Activated T-cell treated with anti-CD3 and anti-CD28 coated beads, Interleukin-2, amount 50 U/mL, for 1 hour (primary cell): ENCODE measurements at regions not wholly inside any gene's neighbourhood (a gene's known extent, or its start where the extent isn't known, plus 50 kb on each side); places are given as distances from the start of the nearest gene placed in this dataset.
"Not testable (repeated sequence)": the region's sequence is repeated elsewhere in the genome, so short reads cannot be mapped to it uniquely, and the experiment has no call there.

ENCODE experiments used
- DNase-seq: peaks from one replicate; pipeline ENCODE4 v3.0.0-alpha.2; 2020

DNA sequence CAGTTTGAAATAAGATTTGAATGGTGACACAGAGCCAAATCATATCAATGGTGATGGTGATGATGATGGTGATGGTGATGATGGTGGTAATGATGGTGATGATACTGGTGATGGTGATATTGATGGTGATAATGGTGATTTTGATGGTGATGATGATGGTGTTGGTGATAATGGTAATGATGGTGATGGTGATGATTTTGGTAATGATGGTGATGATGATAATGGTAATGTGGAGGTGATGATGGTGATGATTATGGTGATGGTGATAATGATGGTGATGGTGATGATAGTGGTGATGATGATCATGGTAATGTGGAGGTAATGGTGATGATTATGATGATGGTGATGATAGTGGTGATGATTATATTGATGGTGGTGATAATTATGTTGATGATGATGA, 311.9 kb upstream of the SFSWAP start:
- no peak for DNase-seq

DNA sequence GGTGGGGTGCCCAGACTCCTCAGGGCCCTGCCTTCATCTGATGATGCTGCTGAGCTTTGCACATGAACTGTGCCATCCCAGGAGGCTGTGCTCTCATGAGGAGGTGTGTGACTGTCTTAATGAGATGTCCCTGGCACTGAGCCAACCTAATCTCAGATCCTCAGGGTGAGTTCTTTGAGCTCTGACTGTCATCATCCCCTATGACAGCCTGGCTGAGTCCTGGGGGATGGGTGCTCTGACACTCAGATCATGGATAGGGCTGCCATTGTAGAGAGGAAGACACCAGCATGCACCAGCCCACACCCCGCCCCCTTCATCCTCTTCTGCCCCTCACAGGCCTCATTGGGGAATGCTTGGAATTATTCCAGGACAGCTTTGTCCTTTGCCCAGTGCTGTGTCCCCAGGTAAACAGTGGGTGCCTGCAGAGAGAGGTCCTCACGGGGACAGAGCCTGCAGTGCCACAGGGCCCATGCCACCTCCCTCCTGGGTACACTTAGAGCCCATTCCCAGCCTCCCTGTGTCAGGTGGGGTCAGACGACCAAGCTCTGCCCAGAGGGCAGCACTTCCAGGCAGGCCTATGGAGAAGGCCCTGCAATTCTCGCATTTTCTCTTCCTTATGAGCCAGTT, 310.1 kb upstream of the SFSWAP start:
- not testable (repeated sequence) for DNase-seq

DNA sequence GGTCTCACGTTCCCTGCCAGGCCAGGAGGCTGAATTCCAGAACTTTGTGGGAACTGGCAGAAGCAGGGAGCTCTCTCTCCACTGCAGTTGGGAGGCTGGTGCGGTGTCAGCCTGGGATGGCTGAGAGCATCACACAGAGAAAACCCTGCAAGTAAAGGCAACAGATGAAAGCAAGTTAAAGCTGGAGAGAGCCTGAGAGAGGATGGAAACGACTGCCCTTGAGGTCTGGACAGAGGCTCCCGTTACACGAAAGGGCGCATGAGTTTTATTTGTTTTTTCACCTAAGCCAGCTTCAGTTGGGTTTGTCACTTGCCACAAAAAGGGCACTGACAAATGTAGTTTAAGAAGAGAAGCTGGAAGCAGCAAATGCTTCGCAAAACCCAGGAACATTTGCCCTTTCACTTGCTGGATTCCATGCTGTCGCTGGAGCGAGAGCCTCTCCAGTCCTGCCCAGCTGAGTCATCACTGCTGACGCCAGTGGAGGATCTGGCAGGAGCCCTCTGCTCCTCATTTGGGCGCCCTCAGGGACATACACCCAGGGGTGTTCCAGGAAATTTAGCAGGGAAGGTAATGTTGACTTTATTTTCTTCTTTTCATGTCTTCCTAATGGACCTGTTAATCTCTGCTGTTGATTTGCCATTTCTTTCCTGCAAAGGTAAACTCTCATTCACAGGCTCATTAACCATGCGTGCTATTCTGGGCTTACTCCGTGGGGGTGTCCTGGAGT, 308.8 kb upstream of the SFSWAP start:
- not testable (repeated sequence) for DNase-seq

DNA sequence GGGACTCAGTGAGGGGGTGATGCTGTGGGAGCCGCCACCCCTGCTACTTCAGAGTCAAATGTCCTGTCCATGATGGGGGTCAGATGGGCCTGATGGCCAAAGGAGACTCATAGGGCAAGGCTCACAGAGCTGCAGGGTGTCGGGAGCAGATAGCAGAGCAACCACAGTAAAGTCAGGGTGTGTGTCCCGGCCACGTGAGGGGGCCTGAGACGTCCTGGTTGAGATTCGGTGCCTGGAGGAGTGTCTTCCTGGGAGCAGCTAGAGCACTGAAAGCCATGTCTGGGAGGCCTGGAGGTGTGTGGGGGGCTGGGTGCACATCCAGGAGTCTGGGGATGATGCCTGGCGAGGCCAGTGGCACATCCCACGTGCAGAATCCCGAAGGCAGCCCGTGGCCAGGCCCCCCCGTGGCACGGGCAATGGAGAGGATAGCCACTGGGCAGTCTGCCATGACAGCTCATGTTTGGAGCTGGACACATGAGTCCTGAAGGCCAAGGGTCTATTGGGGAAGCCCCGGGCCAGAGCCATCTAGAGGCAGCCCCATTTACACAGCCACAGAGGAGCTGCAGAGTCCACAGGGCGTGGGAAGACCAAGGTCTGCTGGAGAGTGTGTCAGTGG, 308.0 kb upstream of the SFSWAP start:
- no peak for DNase-seq

DNA sequence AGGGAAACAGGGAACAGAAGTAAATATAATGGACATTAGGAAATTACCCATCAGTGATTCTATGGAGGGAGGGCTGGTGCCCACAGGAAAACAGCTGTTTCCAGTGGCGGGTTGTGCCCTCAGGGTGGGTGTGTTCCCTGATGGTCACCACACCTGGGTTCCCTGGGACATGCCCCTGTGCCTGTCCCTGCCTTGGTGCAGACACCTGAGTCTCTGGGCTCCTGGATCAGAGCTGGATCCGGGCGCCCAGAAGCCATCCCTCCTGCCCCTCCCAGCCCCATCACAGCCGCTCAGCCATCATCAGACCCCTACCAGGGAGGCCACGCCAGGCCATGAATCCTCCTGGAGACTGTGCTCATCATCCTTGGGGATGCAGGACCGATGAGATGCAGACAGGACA, 307.2 kb upstream of the SFSWAP start:
- no peak for DNase-seq

DNA sequence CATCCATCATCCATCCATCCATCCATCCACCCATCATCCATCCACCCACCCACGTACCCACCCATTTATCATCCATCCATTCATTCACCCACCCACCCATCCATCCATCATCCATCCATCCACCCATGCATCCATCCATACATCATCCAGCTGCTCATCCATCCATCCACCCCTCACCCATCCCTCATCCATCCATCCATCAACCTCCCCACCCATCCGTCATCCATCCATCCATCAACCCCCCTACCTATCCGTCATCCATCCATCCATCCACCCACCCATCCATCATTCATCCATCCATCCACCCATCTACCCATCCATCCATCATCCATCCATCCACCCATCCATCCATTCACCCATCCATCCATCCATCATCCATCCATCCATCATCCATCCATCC, 306.2 kb upstream of the SFSWAP start:
- no peak for DNase-seq

DNA sequence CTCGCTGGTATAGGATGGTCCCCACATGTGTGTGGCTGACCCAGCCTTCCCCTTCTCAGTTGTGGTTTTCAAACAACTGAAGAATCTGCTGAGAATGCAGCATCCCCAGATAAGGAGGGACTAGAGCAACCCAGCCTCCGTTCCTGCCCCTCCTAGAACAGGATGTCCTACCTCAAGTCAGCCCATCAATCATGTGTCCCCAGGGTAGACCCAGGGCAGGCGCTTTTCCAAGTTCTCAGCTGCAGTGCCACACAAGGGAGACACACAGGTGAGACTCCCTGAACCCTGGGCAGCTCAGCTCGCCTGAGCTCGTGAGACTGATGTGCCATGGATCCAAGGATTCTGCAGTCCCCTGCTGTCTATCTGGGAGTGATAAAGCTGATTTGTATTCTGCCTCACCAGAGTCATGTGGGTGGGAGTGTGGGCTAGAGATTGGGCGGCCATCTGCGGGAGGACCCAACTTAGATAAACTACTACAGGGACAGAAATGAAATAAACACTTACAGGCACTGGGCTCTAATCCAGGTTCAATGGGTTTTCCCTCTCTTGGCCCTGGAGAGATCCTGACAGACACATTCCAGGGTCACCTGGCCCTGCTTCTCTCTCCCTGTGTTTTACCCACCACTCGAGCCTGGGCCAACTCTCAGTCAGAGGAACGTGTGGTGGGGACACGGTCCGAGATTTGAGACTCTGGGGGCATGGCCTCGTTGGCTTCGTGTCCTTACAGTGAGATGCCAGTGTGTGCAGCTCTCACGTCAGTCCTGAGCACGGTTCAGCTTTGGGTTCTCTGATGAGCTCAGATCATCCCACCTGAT, 303.5 kb upstream of the SFSWAP start:
- DNase-seq, result no peak

DNA sequence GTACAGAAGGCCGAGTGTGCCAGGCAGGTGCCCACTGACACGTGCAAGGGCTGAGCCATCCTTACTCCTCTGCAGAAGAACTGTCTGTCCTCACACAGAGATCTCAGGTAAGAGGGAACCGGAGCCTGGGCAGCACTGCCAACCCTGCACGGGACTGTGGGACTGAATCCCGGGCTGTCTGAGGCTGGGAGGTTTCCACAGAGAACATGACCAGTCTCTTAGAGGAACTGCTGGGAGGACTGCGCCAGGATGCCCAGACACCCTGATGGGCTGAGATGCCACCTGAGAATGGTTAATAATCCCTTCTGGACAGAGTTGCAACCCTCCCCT, 302.9 kb upstream of the SFSWAP start:
- DNase-seq, result no peak

DNA sequence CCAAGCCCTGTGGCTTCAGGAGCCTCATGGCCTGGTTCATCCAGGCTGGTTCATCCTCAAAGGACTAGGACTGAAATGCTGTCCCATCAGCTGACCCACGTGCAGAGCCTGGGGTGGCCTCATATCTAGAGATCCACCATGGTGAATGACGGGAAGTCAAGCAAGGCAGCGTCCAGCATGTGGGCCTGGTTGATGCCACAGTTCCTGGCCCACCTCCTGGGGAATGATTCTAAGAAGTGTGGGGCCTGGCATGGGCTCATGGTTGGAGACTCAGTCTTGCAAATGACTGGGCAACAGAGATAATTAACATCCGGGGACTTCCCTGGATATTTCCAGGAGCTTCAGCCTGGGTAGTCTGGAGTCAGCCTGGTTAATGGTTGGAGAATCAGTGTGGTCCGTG, 302.4 kb upstream of the SFSWAP start:
- no peak for DNase-seq

DNA sequence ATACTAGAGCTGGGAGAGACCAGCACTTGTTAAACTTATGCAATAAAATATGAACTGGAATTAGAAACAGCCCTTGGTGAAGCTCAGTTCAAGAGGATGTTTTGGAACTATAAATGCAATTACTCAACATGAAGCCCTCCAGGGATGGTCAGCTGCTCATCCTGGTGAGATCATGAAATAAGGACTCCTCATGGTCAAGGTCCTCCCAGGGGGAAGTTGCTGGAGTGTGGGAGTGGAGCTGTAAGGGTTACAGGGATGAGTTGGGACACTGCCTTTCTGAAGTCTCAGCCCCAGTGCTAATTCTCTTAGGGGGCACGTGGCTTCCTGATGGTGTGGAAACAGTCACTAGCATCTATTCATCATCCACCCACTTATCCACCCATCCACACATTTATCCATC, 301.7 kb upstream of the SFSWAP start:
- DNase-seq, result no peak

DNA sequence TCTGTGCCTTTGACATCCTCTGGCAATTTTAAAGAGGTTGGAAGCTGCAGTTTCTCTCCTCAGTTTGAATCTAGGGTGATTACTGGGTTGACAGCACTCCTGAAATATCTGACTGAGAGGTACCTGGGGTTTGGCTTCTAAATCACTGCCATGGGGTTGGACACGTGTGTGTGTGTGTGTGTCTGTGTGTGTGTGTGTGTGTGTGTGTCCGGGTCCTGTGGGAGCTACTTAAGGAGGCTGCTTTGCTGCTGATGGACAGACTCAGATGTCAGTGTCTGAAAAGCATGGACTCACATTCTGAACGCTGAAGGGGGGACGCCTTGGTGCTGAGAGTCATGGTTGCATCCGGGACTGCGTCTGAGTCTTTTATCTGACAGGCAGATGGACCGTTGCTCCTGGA, 299.1 kb upstream of the SFSWAP start:
- not testable (repeated sequence) for DNase-seq

DNA sequence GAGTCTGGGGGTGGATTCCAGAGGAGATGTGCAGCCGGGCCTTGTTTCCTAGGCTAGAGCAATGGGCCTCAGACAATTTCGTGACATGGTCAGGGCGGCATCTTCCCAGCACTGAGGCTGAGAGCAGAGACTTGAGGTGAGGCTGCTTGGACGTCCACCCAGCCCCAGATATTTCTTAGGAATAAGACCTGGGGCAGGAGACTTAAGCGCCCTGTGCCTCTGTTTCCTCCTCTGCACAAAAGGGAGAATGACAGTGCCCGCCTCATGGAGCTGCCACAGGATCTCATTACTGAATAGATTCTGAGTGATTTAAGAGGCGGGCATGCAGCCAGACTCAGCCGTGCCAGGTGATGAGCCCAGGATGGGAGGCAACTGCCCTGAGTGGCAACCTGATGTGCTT, 297.9 kb upstream of the SFSWAP start:
- DNase-seq, result no peak

DNA sequence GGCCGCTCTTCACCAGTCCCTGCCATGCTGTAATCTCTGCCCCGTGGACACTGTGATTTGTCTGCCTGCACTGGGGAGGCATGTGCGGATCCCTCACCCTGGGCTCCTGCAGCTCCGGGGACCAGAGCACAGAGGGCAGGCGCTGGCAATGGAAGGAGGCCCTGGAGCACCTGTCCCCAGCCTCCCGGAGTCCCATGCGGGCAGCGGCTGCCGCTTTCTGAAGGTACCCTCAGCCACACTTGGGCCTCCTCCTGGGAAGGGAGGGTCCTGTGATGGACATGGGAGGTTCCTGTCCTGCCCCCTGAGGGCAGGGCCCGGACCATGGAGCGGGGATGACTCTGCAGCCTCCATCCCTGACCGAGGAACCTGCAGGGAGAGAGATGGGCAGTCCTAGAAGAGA, 297.4 kb upstream of the SFSWAP start:
- no peak for DNase-seq

DNA sequence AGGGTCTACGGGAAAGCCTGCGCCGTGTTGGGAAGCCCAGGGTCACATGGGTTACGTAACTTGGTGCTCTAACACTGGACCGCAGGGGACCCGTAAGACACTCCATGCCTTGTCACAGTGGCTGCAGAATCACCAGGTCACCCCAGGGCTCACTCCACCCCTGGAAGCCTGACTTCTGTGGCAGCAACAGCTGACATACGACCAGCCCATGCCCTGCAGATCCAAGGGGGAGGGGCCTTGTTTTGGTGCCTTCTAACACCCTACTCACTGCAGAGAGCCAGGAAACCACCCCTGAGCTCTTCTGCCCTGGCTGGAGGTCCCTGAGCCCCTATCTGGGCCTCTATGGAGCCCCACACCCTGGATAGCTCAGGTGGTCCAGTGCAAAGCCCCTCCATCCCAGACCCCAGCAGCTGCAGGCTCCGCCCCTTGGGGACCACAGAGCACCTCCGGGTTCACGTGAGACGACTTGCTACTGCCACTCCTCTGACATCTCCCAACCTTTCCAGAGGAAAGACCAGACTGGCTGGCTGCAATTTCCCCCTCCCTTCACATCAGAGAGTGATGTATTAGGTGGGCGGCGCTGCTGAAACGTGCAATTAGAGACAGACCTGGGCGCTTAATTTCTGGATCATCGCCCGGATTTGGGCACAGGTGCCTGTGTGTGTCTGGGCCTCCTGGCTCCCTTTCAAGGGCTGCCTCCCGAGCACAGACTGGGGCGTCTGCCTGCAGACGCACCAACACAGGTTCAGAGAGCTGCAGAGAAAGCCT, 296.6 kb upstream of the SFSWAP start:
- DNase-seq, result not testable (repeated sequence)

DNA sequence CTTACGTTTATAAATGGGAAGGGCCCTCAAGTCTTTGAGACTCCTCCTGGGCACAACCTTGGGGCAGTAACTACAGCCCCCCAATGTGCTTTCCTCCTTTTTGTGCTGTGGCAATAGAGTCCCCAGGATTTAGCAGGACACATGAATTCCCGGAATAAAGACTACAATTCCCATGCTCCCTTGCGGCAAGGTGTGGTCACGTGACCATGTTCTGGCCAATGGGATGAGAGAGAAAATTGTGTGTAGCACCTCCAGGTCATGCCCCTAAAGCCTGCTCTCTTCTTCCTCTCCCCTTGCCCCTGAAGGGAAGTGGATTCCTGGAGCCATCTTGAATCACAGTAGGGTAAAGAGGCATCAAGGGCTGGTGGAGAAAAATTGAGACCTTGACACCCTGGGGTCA, 295.1 kb upstream of the SFSWAP start:
- DNase-seq, result no peak

DNA sequence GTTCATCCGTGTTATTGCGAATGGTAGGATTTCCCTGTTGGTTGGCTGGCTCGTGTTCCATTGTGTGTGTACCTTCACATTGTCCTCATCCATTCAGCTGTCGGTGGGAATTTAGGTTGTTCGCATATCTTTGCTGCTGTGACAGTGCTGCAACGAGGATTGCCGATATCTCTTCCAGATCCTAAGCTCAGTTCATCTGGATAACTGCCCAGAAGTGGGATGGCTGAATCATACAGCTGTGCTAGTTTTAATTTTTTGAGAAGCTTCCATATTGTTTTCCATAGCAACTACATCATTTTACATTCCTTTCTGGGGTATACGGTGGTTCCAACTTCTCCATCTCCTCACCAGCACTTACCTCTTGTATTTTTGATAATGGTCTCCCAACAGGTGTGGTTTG, 292.8 kb upstream of the SFSWAP start:
- no peak for DNase-seq

DNA sequence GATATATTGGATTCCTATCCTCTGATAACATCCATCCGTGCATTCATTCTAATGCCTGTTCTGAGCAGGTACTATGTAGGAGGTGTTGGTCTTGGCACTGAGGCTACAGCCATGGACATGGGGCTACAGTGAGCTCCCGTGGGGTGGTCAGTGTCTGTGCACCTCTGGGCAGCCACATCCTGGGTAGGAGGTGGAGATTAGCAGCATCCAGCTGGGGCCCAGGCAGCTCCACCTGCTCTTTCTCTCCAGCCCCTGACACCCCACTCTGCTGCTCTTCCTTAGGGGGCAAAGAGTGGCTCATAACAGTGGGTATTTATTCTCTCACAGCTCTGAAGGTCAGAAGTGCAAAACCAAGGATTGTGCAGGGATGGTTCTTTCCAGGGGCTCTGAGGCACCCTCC, 292.0 kb upstream of the SFSWAP start:
- no peak for DNase-seq

DNA sequence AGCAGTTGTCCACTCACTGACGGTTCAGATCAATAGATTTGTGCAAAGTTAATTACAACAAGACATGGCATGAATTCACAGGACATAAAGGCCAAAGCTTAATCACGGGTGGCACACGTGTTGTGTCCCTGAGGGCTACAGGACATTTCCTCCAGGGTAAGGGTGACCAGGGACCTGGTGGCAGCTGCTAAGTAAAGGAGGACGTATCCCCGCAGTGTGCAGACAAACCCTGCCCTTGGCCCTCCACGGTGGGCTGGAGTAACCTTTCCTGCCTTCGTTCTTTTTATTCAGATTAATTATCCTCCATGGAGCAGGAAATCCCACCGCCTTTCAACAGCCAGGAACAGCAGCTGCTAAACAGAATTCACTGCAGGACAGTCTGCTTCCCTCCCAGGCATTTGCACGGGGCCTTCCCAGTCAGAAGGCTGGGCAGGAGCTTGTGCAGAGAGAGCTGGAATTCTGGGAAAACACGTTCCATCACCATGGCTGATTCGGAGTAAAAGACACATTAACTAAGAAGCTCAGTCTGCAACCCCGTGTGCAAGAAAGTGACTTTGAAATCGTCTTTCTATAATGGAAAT, 289.9 kb upstream of the SFSWAP start:
- no peak for DNase-seq

DNA sequence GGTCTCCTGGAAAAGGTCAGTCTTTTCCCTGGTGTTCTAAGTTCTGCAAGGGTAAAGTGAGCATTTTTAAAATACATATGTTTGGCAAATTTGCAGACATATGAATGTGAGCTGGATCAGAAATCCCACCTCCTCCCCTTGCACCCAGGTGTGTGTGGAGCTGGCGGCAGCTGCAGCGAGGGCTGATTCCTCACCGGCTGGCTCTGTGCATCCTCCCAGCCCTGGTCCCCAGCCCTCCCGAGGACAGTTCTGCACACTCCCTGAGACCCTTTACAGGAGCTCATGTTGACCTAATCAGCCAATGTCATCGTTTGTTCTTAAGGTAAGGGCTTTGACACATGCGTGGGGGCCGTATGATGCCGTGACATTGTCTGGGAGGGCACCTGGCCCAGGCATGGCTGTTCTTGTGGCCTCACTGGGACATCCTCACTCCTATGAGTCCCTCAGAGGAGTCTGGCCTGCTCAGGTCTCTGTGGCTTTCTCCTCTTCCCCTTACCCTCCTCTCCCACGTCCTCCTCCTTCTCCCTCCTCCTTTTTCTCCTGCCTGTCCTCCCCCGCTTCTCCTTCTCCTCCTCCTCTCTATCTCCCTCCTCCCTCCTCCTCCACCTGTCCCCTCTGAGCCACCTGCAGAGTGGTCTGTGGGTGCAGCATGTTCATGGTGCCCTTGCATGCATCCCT, 289.2 kb upstream of the SFSWAP start:
- DNase-seq, result no peak

DNA sequence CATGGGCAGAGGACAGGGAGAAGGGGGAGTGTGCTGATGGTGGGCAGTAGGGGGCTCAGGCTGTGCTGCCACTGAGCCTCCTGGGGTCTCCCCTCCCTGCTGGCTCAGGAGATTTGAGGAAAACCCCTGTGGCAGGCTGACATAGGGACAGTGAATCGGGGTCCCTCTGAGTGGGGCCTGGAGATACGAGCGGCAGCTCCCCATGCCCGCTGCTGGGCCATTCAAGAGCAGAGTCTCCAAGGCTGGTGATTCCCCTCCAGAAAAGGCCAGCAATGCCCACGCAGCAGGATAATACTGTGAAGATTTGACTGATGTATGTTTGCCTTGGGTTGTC, 288.7 kb upstream of the SFSWAP start:
- no peak for DNase-seq

DNA sequence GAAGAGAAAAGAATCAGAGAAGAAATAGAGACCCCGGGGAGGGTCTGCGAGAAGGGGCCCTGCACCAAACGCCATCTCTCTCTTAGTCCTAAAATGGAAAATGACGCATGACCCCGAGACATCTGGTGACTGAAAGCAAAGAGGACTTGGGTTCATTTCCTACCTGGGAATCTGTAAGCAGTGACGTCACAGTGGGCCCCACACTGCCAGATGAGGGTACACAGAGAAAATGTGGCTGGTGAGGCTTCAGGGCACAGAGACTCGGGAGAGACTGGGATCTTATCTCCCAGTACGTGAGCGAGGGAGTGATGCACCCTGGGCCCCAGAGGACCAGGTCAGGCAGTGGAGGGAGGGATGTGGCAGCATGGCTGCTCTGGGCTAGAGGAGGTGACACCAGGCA, 288.1 kb upstream of the SFSWAP start:
- DNase-seq, result no peak

DNA sequence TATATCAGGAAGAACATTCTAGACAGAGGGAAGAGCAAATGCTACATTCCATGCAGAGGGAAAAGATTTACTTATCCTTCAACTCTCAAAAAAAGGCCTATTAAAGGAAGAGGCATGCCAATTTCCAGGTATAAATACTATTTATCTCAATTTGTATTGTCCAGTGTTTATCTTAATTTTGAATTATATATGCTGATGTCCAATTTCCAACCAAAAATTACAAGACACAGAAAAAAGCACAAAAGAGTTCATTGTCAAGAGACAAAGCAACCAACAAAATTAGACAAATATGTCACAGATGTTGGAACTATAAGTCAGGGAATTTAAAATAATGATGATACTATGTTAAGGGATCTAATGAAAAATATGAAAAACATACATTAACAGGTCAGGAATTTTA, 286.6 kb upstream of the SFSWAP start:
- DNase-seq, result no peak
